HL-60 (cell line): ENCODE measurements at regions not wholly inside any gene's neighbourhood (a gene's known extent, or its start where the extent isn't known, plus 50 kb on each side); places are given as distances from the start of the nearest gene placed in this dataset.

ENCODE experiments used
- CTCF ChIP-seq: IDR thresholded peaks from one replicate; pipeline ENCODE4 v1.5.1; 2011; ENCODE audit warnings: low read length, control low read depth, inconsistent platforms; ENCODE audit not compliant: insufficient read depth
- GABPA ChIP-seq: IDR thresholded peaks from 2 replicates; pipeline ENCODE4 v1.6.1; 2012; ENCODE audit warnings: low read depth
- POLR2AphosphoS5 ChIP-seq: IDR thresholded peaks from 2 replicates; pipeline ENCODE4 v1.6.1; 2012; ENCODE audit warnings: low read depth
- REST ChIP-seq: IDR thresholded peaks from 2 replicates; pipeline ENCODE4 v1.6.1; 2012; ENCODE audit warnings: low read depth; ENCODE audit not compliant: insufficient replicate concordance
- SPI1 ChIP-seq: IDR thresholded peaks from 2 replicates; pipeline ENCODE4 v1.6.1; 2012; ENCODE audit warnings: low read depth, mild to moderate bottlenecking, borderline replicate concordance

GRCh38 chr14:25349269-25349668, 299.3 kb upstream of the STXBP6 start:
- no peak for TF ChIP-seq GABPA
- no peak for TF ChIP-seq CTCF
- no peak for TF ChIP-seq POLR2AphosphoS5
- TF ChIP-seq REST = no peak
- TF ChIP-seq SPI1 = no peak
